Upper lobe of left lung (tissue), 4 donors: ENCODE measurements at regions not wholly inside any gene's neighbourhood (a gene's known extent, or its start where the extent isn't known, plus 50 kb on each side); places are given as distances from the start of the nearest gene placed in this dataset.
"Not testable (repeated sequence)": the region's sequence is repeated elsewhere in the genome, so short reads cannot be mapped to it uniquely, and the experiment has no call there.

Source experiments
- POLR2A ChIP-seq, 4 donors: fragments of 450-650 bp; IDR thresholded peaks; one replicate each; pipeline ENCODE4 v1.5.1; 2016 to 2017; ENCODE audit warnings: antibody characterized with exemption in 4 of 4, mild to moderate bottlenecking in 2 of 4
- TF ChIP-seq, protein P1 (sequence below), 6 experiments: fragments of 450-650 bp in 4 of 6; fragments of 200-600 bp in 2 of 6; sonication (generic) in 2 of 6; IDR thresholded peaks; one replicate each; pipeline ENCODE4 v1.5.1; 2016 to 2019; ENCODE audit warnings: antibody characterized with exemption in 6 of 6

DNA sequence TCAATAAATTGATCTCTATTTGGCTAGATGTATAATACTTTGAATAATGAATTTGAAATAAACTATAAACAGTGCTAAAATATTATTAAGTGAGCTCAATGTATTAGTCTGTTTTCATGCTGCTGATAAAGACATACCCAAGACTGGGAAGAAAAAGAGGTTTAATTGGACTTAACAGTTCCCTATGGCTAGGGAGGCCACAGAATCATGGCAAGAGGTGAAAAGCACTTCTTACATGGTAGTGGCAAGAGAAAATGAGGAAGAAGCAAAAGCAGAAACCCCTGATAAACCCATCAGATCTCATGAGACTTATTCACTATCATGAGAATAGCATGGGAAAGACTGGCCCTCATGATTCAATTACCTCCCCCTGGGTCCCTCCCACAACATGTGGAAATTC is 2092.4 kb upstream of the ACO1 start:
- TF ChIP-seq, protein P1, sequence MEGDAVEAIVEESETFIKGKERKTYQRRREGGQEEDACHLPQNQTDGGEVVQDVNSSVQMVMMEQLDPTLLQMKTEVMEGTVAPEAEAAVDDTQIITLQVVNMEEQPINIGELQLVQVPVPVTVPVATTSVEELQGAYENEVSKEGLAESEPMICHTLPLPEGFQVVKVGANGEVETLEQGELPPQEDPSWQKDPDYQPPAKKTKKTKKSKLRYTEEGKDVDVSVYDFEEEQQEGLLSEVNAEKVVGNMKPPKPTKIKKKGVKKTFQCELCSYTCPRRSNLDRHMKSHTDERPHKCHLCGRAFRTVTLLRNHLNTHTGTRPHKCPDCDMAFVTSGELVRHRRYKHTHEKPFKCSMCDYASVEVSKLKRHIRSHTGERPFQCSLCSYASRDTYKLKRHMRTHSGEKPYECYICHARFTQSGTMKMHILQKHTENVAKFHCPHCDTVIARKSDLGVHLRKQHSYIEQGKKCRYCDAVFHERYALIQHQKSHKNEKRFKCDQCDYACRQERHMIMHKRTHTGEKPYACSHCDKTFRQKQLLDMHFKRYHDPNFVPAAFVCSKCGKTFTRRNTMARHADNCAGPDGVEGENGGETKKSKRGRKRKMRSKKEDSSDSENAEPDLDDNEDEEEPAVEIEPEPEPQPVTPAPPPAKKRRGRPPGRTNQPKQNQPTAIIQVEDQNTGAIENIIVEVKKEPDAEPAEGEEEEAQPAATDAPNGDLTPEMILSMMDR (IDR thresholded peaks at IDR 0.05), result not testable (repeated sequence)
- not testable (repeated sequence) for TF ChIP-seq POLR2A (IDR thresholded peaks at IDR 0.05)
